Fibroblast of skin of left biceps (primary cell): ENCODE measurements at regions not wholly inside any gene's neighbourhood (a gene's known extent, or its start where the extent isn't known, plus 50 kb on each side); places are given as distances from the start of the nearest gene placed in this dataset.

Experiments
- DNase-seq, 2 experiments: peaks; one replicate each; pipeline ENCODE4 v3.0.0-alpha.2; 2013; ENCODE audit warnings: low read depth in 2 of 2

DNA sequence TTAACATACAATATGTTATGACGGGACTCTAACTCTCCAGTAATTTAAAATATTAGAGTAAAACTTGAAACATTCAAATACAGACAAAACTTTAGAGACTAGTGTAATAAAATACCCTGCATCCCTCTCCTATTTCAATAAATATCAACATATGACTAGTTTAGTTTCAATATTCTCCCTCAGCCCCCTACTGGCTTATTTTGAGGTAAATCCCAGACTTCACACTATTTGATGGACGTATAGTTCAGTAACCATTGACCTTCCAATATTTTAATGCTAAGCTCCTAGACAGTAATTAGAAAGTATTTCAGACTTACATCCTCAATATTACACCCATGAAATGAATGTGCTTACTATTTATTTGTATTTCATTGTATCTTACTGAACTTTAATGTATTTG is 180.7 kb upstream of the STARD13 start:
- DNase-seq: no peak

DNA sequence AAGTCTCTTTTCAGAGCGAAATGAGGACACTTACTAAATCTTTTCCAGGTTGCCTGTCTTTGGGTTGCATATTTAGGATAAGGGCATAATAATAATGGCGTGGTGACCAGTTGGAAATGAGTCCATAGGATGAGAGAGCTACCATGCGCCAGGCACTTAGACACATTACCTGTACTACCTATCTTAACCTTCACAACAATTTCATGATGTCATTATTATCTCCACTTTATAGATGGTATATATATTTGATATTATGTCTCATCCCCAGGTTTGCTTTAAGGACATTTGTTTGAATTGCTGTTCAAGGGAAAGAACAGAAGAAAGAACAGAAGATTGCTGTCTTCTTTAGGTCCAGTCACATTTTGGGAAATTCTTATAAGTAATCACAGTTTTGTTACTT is 182.0 kb upstream of the STARD13 start:
- no peak for DNase-seq

DNA sequence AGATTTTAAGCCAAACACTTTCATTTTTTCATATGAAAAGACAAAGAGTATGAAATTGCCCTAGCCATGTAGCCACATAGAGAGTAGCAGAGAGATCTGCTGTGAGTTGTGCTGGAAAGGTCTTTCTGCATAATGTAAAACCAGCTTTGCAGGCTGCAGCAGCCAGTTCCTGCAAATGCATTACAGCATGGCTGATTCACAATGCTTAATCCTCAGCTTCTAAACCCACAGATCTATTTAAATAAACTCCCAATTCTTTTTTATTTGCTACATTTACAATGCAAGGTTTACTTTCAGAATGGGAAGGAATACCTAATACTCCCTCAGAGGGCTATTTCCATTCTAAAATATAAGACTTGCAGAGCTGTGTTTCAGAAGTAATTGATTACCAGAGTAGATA is 185.6 kb upstream of the STARD13 start:
- no peak for DNase-seq

DNA sequence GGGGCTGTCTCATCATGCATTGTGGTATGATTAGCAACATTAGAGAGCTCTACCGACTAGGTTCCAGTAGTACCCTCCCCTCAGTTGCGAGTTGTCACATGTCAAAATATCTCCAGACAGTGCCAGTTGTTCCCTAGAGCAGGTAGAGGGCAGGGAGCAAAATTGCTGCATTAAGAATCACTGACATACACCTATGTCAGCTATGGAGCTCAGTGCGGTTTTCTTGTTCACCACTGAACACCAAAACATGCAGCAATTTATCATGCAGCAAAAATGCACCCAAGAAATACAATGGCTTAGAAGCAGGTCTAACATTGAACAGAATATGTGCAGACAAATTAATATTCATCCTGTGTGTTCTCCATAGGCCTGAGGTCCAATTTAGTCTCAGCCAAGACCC is 186.9 kb upstream of the STARD13 start:
- no peak for DNase-seq

DNA sequence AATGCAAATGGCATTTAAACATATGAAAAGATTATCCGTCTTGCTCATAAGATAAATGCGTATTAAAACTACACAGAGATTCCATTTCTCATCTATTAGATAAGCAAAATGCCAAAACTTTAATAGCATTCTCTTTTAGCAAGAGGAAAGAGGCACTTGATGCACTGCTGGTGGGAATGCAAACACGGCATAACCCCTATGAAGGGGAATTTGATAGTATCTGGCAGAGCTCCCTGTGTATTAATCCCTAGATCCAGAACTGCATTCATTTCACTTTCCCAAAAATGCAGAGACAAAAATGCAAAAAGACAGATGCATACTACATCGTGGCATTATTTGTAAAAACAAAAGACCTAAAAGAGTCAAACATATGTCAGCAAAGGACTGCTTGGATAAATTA is 193.6 kb upstream of the STARD13 start:
- DNase-seq: no peak

DNA sequence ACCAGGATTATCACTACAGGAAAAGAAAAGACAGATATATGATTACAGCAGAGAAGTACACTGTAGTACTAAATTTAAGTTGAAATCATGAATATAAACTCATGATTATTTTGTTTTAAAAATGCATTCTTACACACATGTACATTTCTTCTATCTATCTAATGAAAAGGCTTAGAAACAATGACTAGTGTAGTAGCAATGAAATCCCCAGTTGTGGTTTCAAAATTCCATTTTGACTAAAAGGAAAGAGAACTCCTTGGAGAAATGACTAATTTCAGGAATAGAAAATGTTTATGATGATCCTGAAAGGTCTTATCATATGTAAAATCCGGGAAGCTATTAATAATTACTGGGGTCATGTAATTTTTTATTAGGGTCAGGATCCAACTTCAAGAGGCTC is 195.0 kb upstream of the STARD13 start:
- DNase-seq: peak; percentile 20 to 23

DNA sequence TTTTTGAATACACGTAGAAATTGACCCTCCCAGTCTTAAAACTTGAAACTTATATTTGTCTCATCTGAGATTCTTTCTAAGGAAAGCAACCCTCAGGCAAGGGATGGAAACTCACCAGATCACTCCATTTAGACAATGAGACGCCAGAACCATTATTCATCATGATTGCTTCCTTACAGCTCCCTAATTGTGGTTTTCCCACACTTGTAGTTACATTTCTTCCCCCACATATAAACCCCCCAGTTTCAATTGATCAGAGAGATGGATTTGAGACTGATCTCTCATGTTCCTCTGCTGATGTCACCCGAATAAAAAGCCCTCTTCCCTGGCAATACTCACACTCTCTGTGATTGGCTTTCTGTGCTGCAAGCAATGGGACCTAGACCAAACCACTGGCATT is 197.9 kb upstream of the STARD13 start:
- peak; percentile 34 to 44 for DNase-seq

DNA sequence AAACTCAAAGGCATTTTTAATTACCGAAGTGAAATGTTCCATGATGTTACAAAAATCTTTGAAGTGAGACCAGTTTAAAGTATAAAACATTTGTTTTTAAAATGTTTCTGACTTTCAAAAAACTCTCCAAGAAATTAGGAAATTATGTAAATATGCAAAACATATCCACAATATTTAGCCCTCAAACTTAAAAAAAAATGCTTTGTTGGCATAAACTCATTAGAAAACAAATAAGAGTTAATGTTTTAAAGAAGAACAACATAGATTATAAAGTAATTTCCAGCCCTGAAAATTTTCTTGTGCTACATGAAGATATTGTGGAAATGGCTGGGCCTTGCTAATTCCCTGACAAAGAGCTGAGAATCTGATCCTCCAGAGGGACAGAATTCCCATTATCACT is 199.7 kb upstream of the STARD13 start:
- DNase-seq: no peak

DNA sequence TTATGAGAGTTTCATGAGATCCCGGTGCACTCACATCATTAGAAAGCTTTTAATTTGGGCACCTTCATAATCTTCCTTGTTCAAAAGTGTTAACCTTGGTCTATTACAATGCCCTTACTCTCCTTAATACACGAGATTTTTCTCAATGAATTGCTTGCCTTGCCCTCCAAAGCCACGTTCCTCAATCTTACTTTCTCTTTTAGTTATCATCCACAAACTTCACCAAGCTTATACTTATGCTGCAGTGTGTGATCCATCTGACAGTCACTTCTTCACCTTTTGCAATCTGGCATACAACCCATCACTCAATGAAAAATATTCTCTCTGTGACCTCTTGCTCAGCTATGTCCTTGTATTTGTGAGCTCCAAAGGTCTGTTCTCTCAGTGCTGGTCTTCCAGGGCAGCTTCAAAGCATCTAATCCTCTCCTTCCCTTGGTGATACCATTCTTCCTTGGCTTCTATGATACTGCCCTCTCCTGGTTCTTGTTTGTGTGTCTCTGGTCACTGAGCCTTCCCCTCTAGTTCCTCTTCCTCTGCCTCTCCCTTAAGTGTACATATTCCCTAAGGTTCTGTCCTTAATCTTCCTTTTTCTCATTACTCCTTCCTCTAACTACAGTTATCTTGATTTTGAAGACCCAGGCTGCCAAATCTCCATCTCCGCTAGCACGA is 202.2 kb upstream of the STARD13 start:
- no peak for DNase-seq

DNA sequence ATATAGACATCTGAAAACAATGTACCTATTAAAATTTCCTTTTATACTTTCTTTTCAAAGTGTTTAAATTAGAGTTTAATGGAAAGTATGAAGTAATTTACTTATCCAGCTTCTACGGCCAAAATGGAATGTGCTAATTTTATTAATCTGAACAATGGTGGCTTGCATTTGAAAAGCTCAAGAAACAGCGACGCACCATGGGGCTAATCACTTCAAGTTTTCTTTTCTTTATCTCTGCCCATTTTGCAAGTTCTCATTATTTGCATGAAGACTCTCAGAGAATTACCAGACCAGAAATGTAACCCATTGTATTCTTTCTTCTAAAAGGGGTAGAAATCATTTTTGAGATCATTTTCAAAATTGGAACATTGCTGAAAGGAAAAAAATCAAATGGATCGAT is 204.0 kb upstream of the STARD13 start:
- no peak for DNase-seq

DNA sequence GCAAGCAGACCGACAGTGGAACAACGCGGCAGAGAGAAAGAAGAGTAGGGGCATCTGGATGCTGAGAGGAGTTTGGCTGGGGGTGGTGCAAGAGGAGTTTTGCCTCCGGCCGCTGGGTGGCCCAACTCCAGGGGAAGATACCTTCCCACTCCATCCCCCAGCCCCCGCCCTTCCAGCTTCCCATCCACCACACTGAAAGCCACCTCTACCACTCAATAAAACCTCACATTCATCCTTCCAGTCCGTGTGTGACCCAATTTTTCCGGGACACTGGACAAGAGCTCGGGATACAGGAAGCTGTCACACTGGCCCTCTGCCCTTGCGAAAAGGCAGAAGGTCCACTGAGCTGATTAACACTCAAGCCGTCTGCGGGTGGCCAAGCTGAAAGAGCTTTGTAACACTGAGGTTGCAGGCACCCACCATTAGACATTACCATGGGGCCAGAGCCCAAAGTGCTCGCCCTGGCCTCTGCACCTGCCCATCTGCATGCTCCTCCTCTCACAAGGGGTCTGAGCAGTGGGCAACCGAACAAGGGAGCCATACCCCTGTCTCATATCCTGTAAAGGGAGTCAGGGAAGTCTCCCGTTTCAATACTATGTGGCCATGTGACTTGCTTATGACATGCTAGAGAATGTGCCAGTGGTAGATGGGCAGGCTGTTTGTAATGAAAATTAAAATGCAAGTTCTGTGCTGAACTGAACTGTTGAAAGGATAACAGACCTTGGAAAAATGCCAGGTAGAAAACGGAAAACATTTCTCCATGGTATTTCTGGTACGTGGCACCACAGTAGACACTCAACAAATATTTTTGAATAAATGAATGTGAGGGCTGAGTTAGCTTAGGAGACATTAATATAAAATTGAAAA is 205.1 kb upstream of the STARD13 start:
- DNase-seq: peak in 1 of 2 experiments; percentile 21

DNA sequence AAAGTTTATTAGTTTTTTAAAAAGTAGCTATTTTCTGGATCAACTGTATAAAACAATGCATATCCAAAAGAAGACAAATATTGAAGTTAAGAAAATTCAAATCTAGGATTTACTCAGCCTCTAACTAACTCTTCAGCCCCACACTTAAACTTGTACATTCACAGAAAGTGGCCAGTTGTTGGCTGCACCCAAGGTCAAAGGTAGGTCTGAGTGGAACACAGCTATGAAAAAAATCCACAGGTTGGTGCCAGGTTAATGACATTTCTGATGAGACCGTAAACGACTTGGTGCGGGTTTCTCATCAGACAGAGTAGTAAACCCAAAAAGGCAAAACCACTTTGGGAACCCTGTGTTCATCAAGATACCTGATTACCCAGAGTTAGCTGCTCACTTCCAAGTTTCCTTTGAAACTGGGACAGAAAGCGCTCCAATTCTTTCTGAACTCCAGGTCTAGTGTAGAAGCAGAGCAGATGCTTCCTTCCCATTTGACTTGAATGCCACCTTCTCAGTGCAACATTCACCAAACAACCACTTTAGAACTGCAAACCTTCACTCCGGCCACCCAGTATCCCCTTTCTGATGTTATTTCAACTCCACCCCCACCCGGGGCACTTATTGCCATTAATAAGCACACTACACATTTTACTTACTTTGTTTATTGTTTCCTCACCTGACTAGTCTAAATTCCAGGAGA is 208.3 kb upstream of the STARD13 start:
- no peak for DNase-seq

DNA sequence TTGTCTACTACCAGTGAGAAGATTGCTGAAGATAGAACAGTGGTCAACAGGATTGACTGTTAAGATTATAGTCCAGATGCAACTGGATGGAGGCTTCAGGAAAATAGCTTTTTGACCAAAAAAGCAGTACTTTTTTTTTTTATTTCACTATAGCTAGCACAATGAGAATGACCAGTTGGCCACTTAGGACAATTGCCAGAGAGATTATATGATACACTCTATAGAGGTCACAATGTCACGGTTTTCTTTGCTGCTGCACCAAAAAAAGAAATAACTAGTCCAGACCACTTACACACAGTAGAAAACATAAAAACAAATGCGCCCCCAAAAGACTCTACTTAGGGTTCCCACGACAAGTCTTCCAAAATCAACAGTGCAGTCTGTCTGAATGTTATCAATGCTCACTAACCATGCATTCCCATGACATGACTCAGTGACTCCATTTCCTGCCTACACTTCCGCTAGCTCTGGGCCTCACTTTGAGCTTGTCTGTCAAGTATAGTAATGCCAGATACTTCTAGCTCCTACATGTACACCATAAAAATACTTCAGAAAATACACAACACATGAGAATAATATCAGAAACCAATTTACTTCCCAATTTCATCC is 209.1 kb upstream of the STARD13 start:
- peak; percentile 72 to 79 for DNase-seq

DNA sequence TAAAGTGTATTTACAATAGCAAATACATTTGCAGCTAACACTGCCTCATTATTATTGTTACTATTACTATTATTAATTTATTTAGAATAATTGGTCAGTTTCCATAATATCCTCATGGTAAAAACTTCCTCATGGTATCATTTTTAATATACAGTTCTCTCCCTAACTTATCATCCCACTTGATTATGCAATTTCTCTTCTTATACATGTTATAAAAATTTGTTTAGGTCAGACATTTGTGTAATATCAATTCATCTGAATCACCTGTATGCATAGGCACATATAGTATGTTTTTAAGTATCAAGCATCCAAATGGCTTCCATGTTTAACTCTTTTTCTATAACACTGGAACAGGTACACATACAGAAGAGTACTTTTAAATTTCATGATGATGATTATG is 210.8 kb upstream of the STARD13 start:
- no peak for DNase-seq

DNA sequence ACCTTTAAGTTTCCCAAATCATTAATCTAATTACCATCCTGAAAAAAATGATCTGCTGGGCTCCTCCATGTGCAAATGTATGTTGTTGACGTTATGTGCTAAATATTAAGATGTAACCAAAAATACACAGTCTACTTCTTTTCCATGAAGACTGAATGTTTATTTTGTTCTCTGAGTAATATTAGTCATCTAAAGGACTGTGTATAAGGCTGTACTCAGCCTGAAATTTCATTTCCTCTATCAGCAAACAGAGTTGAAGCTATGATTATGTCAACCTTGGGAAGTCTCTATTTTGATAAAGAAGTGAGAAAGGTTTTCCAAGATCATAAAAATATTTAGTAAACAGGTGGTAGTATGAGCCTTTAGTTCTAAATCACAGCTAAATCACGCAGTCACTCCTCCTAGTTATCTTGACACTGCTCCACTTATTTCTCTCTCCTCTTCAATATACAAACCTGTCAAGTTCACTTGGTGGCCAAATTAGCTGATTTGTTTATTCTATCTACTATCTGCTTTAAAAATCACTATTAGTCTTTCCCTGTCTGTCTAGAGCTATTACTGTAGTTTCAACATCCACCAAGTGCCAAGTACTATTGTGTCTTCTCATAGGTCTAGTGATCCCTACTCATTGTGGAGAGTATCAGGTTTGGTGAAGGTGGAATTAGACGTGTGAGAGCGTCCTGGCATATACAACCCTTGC is 211.7 kb upstream of the STARD13 start:
- DNase-seq: no peak

DNA sequence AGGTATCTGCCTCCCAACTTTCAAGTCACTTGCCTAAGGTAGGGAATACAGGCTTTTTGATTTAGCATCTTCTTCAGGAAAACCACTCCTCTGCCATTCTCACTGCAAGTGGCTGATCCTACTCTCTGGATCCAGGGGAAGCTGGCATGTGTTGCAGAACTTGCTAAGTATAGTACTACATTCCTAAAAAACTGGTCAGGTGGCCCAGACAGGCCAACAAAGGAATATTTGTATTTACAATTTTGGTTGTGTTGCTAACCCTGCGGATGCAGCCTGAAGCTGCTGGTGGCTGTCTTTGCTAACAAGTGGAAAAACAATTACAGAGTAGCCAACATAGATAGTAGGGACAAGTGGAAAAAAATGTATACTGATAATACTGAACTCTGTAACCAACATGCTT is 222.5 kb upstream of the STARD13 start:
- DNase-seq: no peak

DNA sequence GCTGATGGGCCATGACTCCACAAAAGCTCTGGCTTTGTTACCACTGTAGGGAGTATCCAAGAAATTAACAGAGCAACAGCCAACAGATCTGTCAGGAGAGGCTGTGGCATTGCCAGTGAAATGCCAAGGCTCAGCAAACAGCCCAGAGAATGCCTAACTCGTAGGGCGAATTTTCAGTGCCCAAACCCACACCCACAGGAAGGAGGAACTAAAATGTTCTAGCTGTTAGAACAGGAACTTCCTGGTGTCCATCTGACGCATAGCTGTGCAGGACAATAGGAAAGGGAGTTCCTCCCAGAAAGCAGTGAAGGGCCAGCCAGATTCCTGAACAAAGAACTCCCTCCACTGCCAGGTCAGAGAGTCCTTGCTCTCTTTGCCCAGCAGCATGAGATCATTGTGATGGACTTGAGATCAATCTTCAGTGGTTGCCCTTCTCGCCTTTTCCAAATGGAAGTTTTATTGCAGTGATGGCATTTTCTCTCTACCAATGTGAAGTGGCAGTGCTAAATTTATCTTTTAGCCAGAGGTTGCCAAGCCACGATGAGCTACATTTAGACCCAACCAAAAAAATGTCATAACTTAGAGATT is 224.2 kb upstream of the STARD13 start:
- no peak for DNase-seq

DNA sequence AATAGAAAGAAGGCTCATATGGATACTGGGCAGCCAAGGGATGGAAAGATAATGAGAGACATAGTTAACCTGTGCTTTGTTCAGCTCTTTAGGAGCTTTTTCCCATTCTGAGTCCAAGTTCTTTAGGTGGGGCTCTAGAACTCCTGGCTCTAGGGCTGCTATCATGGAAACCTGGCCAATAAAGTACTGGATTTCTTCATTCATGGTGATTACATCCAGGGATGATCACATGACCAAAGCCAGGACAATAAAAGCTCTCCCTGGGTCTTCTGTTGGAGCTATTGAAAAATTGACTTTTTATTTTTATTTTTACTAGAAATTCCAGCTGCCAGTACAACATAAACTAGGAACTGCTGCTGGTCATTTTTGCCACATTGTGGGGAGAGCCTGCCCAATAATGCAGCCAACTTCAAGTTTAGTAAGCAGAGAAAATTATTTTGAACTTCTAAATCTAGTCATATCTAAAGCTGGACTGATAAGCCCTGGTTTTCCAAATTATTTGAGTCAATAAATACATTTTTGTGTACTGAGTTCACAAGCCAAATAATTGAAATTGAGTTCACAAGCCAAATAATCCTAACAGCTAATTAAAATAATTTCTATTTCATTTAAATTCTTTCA is 224.9 kb upstream of the STARD13 start:
- DNase-seq: no peak

DNA sequence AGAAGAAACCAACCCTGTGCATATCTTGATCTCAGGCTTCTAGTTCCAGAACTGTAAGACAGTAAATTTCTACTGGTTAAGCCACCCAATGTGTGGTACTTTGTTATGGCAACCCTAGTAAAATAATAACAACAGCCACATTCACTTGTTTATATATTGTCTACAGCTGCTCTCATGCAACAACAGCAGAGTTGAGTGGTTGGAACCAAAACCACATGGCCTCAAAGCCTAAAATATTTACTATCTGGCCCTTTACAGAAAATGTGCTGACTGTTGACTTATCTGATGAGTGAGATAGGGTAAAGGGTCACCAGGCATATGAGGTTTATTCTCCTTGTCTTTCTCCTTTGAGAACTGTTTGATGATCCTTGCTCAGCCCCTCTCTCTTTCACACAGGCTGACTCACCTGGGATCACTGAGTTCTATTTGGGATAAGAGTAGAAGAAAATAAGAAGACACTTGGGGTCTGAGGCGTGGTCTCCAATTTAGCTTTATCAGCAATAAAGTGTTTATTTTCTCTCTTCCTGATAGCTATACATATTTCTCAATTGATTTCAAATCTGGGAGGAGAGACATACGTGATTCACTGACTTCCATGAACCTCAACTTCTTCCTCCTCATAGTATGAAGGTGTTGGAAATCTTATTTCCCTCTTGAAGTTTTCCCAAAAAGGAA is 227.5 kb upstream of the STARD13 start:
- no peak for DNase-seq

DNA sequence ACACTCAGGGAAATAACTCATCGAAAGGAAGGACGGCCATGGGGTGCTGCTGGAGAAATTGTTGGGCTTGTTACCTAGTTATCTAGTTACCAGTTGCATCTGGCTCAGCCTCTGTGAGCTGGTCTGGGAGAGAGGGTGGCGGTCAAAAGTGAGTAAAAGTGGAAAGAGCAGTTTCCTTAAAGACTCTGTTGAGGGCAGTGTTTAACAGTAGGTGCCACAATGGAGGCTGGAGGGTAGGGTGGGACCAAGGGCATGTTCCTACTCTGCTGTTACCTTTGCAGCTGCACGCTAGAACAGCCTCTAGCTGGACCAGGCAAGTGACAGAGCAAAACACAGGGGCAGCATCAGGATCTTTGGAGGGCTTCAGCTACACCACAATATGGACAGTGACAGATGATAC is 228.8 kb upstream of the STARD13 start:
- no peak for DNase-seq
